SK-N-SH treated with all-trans-retinoic acid at 6 μM for 48 hours (cell line): ENCODE measurements at regions not wholly inside any gene's neighbourhood (a gene's known extent, or its start where the extent isn't known, plus 50 kb on each side); places are given as distances from the start of the nearest gene placed in this dataset.

ENCODE experiments used
- ARNTL ChIP-seq: fragments of 450-650 bp; formaldehyde crosslinking; IDR thresholded peaks from 2 replicates; pipeline ENCODE4 v1.5.0; 2020; ENCODE audit warnings: low read depth, mild to moderate bottlenecking, moderate library complexity, borderline replicate concordance
- BACH2 ChIP-seq: fragments of 250-450 bp; sonication (Bioruptor Pico); IDR thresholded peaks from 2 replicates; pipeline ENCODE4 v1.9.0; 2021; ENCODE audit warnings: mild to moderate bottlenecking, borderline replicate concordance
- ISL1 ChIP-seq: fragments of 250-450 bp; sonication (Bioruptor Pico); IDR thresholded peaks from 2 replicates; pipeline ENCODE4 v2.1.2; 2022; ENCODE audit warnings: mild to moderate bottlenecking, moderate library complexity
- TOX ChIP-seq: fragments of 250-450 bp; sonication (Bioruptor Pico); IDR thresholded peaks from 2 replicates; pipeline ENCODE4 v1.8.0; 2021; ENCODE audit warnings: mild to moderate bottlenecking, moderate library complexity, borderline replicate concordance
- ZFP3 ChIP-seq: fragments of 250-450 bp; sonication (Bioruptor Pico); IDR thresholded peaks from 2 replicates; pipeline ENCODE4 v1.5.0; 2020; ENCODE audit warnings: mild to moderate bottlenecking, moderate library complexity
- ZFP30 ChIP-seq: fragments of 450-650 bp; formaldehyde crosslinking; IDR thresholded peaks from 2 replicates; pipeline ENCODE4 v1.5.0; 2022; ENCODE audit warnings: mild to moderate bottlenecking, moderate library complexity
- TF ChIP-seq, protein P1 (sequence below): fragments of 250-450 bp; sonication (Bioruptor Pico); IDR thresholded peaks from 2 replicates; pipeline ENCODE4 v1.8.0; 2021; ENCODE audit warnings: low read depth, mild to moderate bottlenecking, moderate library complexity, borderline replicate concordance

DNA sequence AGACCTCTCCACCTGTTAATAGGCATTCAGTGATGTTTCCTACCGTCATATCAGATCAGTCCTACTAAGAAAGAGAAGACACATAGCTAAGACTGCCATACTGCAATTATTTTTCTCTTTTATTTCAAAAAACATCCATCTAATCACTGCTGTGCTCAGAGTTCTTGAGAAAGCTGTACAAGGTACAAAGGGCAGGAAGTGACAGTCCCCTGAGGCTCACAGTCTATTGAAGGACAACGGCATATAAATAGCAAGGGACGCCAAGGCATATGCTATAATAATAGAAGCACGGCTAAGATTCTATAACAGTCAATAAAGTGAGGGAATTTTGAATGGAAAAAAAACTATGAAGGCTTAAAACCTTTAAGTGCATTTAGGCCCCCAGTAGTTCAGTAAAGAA lies 415.3 kb upstream of the NRP1 start:
- TF ChIP-seq TOX (CRISPR knock-in tag) (no peak), ARNTL (CRISPR knock-in tag) (no peak), ZFP30 (CRISPR knock-in tag) (no peak), ZFP3 (no peak), ISL1 (no peak), BACH2 (no peak)
- TF ChIP-seq, protein P1, sequence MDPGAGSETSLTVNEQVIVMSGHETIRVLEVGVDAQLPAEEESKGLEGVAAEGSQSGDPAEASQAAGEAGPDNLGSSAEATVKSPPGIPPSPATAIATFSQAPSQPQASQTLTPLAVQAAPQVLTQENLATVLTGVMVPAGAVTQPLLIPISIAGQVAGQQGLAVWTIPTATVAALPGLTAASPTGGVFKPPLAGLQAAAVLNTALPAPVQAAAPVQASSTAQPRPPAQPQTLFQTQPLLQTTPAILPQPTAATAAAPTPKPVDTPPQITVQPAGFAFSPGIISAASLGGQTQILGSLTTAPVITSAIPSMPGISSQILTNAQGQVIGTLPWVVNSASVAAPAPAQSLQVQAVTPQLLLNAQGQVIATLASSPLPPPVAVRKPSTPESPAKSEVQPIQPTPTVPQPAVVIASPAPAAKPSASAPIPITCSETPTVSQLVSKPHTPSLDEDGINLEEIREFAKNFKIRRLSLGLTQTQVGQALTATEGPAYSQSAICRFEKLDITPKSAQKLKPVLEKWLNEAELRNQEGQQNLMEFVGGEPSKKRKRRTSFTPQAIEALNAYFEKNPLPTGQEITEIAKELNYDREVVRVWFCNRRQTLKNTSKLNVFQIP (CRISPR knock-in tag): no peak
